GM18907 (cell line): ENCODE measurements at regions not wholly inside any gene's neighbourhood (a gene's known extent, or its start where the extent isn't known, plus 50 kb on each side); places are given as distances from the start of the nearest gene placed in this dataset.

Experiments
- ATAC-seq: cut with Tn5 transposase; IDR thresholded peaks from one replicate; pipeline ENCODE4 v1.9.1; 2021; ENCODE audit warnings: mild to moderate bottlenecking, moderate library complexity; ENCODE audit not compliant: unreplicated experiment

- ATAC-seq = no peak
These were observed 165.0 kb downstream of the HEPH start for GRCh38 chrX:66328950-66329596.

GRCh38 chrX:66360894-66361293 is 196.8 kb downstream of the HEPH start:
- ATAC-seq = no peak

GRCh38 chrX:66384722-66385121 is 220.7 kb downstream of the HEPH start:
- ATAC-seq = no peak

- ATAC-seq = no peak
These were observed 235.2 kb downstream of the HEPH start for GRCh38 chrX:66399273-66399672.

- no peak for ATAC-seq
These were observed 236.7 kb downstream of the EDA2R start for GRCh38 chrX:66402165-66402564.

GRCh38 chrX:66408507-66408906 is 230.4 kb downstream of the EDA2R start:
- ATAC-seq = peak; percentile 72

- ATAC-seq = no peak
These were observed 228.1 kb downstream of the EDA2R start for GRCh38 chrX:66410806-66411205.
